Endothelial cell of umbilical vein (primary cell): ENCODE measurements at regions not wholly inside any gene's neighbourhood (a gene's known extent, or its start where the extent isn't known, plus 50 kb on each side); places are given as distances from the start of the nearest gene placed in this dataset.
A peak's percentile ranks its signal among the peaks of the same experiment; 100 is the strongest.

ENCODE experiments used
- BruUV-seq: library from RNA; stranded (reverse); fragments of 400-500 nt; replicated peaks from 2 replicates; lab custom pipeline; 2021; lab: Mats Ljungman, UMichigan
- CTCF ChIA-PET: fragments of 300-600, 350-600 bp; sonication (Branson Sonifier 250); formaldehyde crosslinking; loops from one replicate; lab custom pipeline; 2021; ENCODE audit warnings: antibody characterized with exemption, inconsistent platforms; lab: Charles Lee
- POLR2A ChIA-PET: fragments of 300-600, 350-600 bp; sonication (Branson Sonifier 250); formaldehyde crosslinking; loops from one replicate; lab custom pipeline; 2021; ENCODE audit warnings: antibody characterized with exemption, inconsistent platforms; lab: Charles Lee
- DNase-seq: peaks from one replicate; pipeline ENCODE4 v3.0.0-alpha.2; 2011; ENCODE audit warnings: low read depth, low spot score
- FAIRE-seq: peaks from 2 replicates; lab custom pipeline; 2011; peaks lifted over from hg19 to GRCh38; lab: Jason Lieb, UNC
- H2AFZ ChIP-seq: 2 replicates; pipeline ENCODE4 v1.6.0; 2012; ENCODE audit warnings: low read depth, low read length, control low read depth, inconsistent platforms
- H3K27ac ChIP-seq: 2 replicates; pipeline ENCODE4 v1.5.1; 2011; ENCODE audit warnings: low read depth, mild to moderate bottlenecking, control low read depth, low read length, moderate library complexity; ENCODE audit not compliant: insufficient read depth
- H3K27me3 ChIP-seq, 2 experiments: 2 replicates each; pipeline versions ENCODE4 v1.6.0 to v1.6.1; 2011; ENCODE audit warnings: low read length in 2 of 2, mixed read lengths in 1 of 2; ENCODE audit not compliant: control insufficient read depth in 2 of 2, insufficient read depth in 2 of 2
- H3K36me3 ChIP-seq, 2 experiments: 2 replicates in 1 of 2; 3 replicates in 1 of 2; pipeline ENCODE4 v1.5.1; 2011; ENCODE audit warnings: low read length in 2 of 2, mild to moderate bottlenecking in 1 of 2, moderate library complexity in 1 of 2; ENCODE audit not compliant: control insufficient read depth in 2 of 2, insufficient read depth in 2 of 2; ENCODE audit errors: extremely low read depth in 1 of 2
- H3K4me1 ChIP-seq: 3 replicates; pipeline ENCODE4 v1.5.1; 2011; ENCODE audit warnings: mild to moderate bottlenecking, low read length; ENCODE audit not compliant: control insufficient read depth, insufficient read depth; ENCODE audit errors: extremely low read depth
- H3K4me2 ChIP-seq: 2 replicates; pipeline ENCODE4 v1.6.1; 2011; ENCODE audit warnings: low read length, control low read depth, mixed read lengths; ENCODE audit not compliant: insufficient read depth
- H3K4me3 ChIP-seq, 3 experiments: fragments of 200-600 bp in 1 of 3; sonication (generic), shearing (Covaris generic) in 1 of 3; replicated peaks in 1 of 3; 2 replicates each; pipeline ENCODE4 v1.5.1; 2011 to 2016; ENCODE audit warnings: control low read depth in 3 of 3, low read length in 3 of 3, mild to moderate bottlenecking in 2 of 3, inconsistent platforms in 1 of 3, low read depth in 1 of 3, moderate library complexity in 1 of 3; ENCODE audit not compliant: insufficient read depth in 1 of 3
- H3K79me2 ChIP-seq: 2 replicates; pipeline ENCODE4 v1.6.0; 2012; ENCODE audit warnings: low read length, inconsistent platforms; ENCODE audit not compliant: control insufficient read depth, insufficient read depth
- H3K9ac ChIP-seq: replicated peaks from 2 replicates; pipeline ENCODE3; 2011; ENCODE audit warnings: low read length, control low read depth; ENCODE audit not compliant: insufficient read depth; ENCODE audit errors: extremely low read depth
- H3K9me1 ChIP-seq: replicated peaks from 3 replicates; pipeline ENCODE4 v1.6.0; 2011; ENCODE audit warnings: mild to moderate bottlenecking, low read length; ENCODE audit not compliant: control insufficient read depth, insufficient read depth; ENCODE audit errors: extremely low read depth
- H3K9me3 ChIP-seq: replicated peaks from 2 replicates; pipeline ENCODE4 v1.5.1; 2012; ENCODE audit warnings: low read length, inconsistent platforms; ENCODE audit not compliant: control insufficient read depth, insufficient read depth
- H4K20me1 ChIP-seq: replicated peaks from 2 replicates; pipeline ENCODE3; 2011; ENCODE audit warnings: mild to moderate bottlenecking, low read length; ENCODE audit not compliant: control insufficient read depth, insufficient read depth; ENCODE audit errors: extremely low read depth
- EZH2 ChIP-seq: IDR thresholded peaks from 2 replicates; pipeline ENCODE4 v1.6.1; 2012; ENCODE audit warnings: borderline replicate concordance, low read depth, mild to moderate bottlenecking, moderate library complexity, low read length, inconsistent platforms; ENCODE audit not compliant: severe bottlenecking
- FOS ChIP-seq: IDR thresholded peaks from 2 replicates; pipeline ENCODE4 v1.6.1; 2011; ENCODE audit warnings: mild to moderate bottlenecking, low read length, moderate library complexity, borderline replicate concordance; ENCODE audit not compliant: insufficient read depth
- GATA2 ChIP-seq: IDR thresholded peaks from 2 replicates; pipeline ENCODE4 v1.7.0; 2011; ENCODE audit warnings: low read depth, mild to moderate bottlenecking, moderate library complexity, mixed read lengths, low read length; ENCODE audit not compliant: insufficient read length, insufficient read depth
- JUN ChIP-seq: IDR thresholded peaks from 2 replicates; pipeline ENCODE4 v1.6.1; 2011; ENCODE audit warnings: borderline replicate concordance, low read depth; ENCODE audit not compliant: insufficient read length, insufficient read depth
- MAX ChIP-seq: IDR thresholded peaks from 2 replicates; pipeline ENCODE4 v1.6.1; 2011; ENCODE audit not compliant: insufficient read depth, insufficient read length
- MYC ChIP-seq: IDR thresholded peaks from one replicate; pipeline ENCODE4 v1.6.1; 2011; ENCODE audit warnings: mild to moderate bottlenecking, low read depth, low read length
- POLR2A ChIP-seq: IDR thresholded peaks from 2 replicates; pipeline ENCODE4 v1.6.1; 2012; ENCODE audit warnings: low read depth, mild to moderate bottlenecking, control low read depth, low read length
- POLR2AphosphoS5 ChIP-seq: IDR thresholded peaks from 2 replicates; pipeline ENCODE4 v1.6.1; 2012; ENCODE audit warnings: low read depth, mild to moderate bottlenecking, control low read depth, low read length, moderate library complexity; ENCODE audit not compliant: insufficient read depth
- dilution Hi-C: fragments of 300-500 bp; cut with MboI; formaldehyde crosslinking; loops from one replicate; pipeline ENCODE4 v1.15.0; 2019; ENCODE audit warnings: low sequenced_read_pairs; ENCODE audit not compliant: extremely low pct_ligation_motif_present
- intact Hi-C: fragments of 100-400 bp; cut with micrococcal nuclease; formaldehyde crosslinking; loops from one replicate; pipeline ENCODE4 v1.10.0; 2022
- TF ChIP-seq, protein P1 (sequence below), 2 donors: IDR thresholded peaks; 1 replicate in 1 of 2; 2 replicates in 1 of 2; pipeline ENCODE4 v1.5.1; 2011; ENCODE audit warnings: low read length in 2 of 2, mild to moderate bottlenecking in 2 of 2, moderate library complexity in 2 of 2, control low read depth in 1 of 2, inconsistent platforms in 1 of 2, low read depth in 1 of 2; ENCODE audit not compliant: insufficient read depth in 1 of 2; ENCODE audit errors: extremely low read depth in 1 of 2

GRCh38 chr7:33742999-33743587 is 162.2 kb upstream of the BMPER start:
- no peak for FAIRE-seq
- Histone ChIP-seq H3K9me1 (no peaks in the 10 kb centered on the region), H3K36me3 (no peaks in the 10 kb centered on the region), H2AFZ (peak overlapping the region; percentile 66), H3K4me2 (no peak overlapping the region), H3K27ac (no peak overlapping the region), H3K4me1 (peaks cover 15% of the 10 kb centered on the region), H4K20me1 (no peaks in the 10 kb centered on the region), H3K4me3 (no peak overlapping the region), H3K9me3 (no peaks in the 10 kb centered on the region), H3K9ac (no peak overlapping the region), H3K27me3 (no peaks in the 10 kb centered on the region), H3K79me2 (no peaks in the 10 kb centered on the region)
- ChIA-PET CTCF (interaction anchor here (0.9 to 1.4 kb wide), 4 partner anchors 17 to 500 kb away, joined by 3 to 8 read pairs (median 4); no protein-coding TSS in a partner anchor), POLR2A (no interaction called here)
- dilution Hi-C loops (no loop called here), intact Hi-C loops (loop anchor here (5.0 kb wide), 1 partner anchor 501 kb away; no protein-coding TSS in a partner anchor)
- no peak for TF ChIP-seq JUN
- DNase-seq, result no peak
- no TSS peak for BruUV-seq

DNA sequence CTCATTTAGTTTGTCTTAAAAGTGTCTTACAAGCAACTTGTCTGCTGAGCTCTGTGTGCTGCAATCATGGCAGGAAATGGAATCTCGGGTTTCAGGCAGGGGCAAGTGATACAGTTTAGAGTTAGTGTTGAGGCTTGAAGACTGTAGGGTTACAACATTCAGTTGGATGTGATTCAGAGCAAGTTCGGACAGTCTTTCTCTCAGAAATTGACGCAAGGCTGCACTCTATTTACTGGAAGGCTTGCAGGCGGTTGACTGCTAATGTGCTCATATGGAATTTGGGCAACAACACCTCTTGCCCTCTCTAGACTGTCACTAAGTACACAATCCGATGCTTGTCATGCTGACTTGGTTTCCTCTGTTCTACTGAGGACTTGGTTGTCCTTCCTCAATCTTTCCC is 161.7 kb upstream of the BMPER start:
- DNase-seq, result no peak
- H3K9me1 ChIP-seq, result no peaks in the 10 kb centered on the region
- peak overlapping the region; percentile 5 for H2AFZ ChIP-seq
- FAIRE-seq, result no peak
- intact Hi-C loops, result loop anchor here (5.0 kb wide), 1 partner anchor 501 kb away; no protein-coding TSS in a partner anchor
- no peaks in the 10 kb centered on the region for H3K27me3 ChIP-seq
- no peak overlapping the region for H3K27ac ChIP-seq
- H3K4me1 ChIP-seq, result peaks cover 12% of the 10 kb centered on the region
- no peaks in the 10 kb centered on the region for H3K9me3 ChIP-seq
- H3K9ac ChIP-seq, result no peak overlapping the region
- TF ChIP-seq MAX (no peak), GATA2 (no peak), FOS (no peak), POLR2AphosphoS5 (no peak), MYC (no peak), EZH2 (no peak), POLR2A (no peak), JUN (no peak)
- TF ChIP-seq, protein P1, sequence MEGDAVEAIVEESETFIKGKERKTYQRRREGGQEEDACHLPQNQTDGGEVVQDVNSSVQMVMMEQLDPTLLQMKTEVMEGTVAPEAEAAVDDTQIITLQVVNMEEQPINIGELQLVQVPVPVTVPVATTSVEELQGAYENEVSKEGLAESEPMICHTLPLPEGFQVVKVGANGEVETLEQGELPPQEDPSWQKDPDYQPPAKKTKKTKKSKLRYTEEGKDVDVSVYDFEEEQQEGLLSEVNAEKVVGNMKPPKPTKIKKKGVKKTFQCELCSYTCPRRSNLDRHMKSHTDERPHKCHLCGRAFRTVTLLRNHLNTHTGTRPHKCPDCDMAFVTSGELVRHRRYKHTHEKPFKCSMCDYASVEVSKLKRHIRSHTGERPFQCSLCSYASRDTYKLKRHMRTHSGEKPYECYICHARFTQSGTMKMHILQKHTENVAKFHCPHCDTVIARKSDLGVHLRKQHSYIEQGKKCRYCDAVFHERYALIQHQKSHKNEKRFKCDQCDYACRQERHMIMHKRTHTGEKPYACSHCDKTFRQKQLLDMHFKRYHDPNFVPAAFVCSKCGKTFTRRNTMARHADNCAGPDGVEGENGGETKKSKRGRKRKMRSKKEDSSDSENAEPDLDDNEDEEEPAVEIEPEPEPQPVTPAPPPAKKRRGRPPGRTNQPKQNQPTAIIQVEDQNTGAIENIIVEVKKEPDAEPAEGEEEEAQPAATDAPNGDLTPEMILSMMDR (IDR thresholded peaks at IDR 0.05; ENCODE audit: extremely low read depth in 1 of 2, insufficient read depth in 1 of 2, low read depth in 1 of 2, low read length in 2 of 2), result no peak
- no peaks in the 10 kb centered on the region for H3K79me2 ChIP-seq
- BruUV-seq, result no TSS peak
- no peaks in the 10 kb centered on the region for H3K36me3 ChIP-seq
- CTCF ChIA-PET, result interaction anchor here (0.9 to 1.4 kb wide), 4 partner anchors 17 to 501 kb away, joined by 3 to 8 read pairs (median 4); no protein-coding TSS in a partner anchor
- no peaks in the 10 kb centered on the region for H4K20me1 ChIP-seq
- dilution Hi-C loops, result no loop called here
- no peak overlapping the region for H3K4me3 ChIP-seq
- POLR2A ChIA-PET, result no interaction called here
- H3K4me2 ChIP-seq, result no peak overlapping the region
